Endothelial cell of umbilical vein (primary cell): ENCODE measurements at regions not wholly inside any gene's neighbourhood (a gene's known extent, or its start where the extent isn't known, plus 50 kb on each side); places are given as distances from the start of the nearest gene placed in this dataset.

Experiments used
- BruUV-seq: library from RNA; stranded (reverse); fragments of 400-500 nt; replicated peaks from 2 replicates; lab custom pipeline; 2021; lab: Mats Ljungman, UMichigan
- CTCF ChIA-PET: fragments of 300-600, 350-600 bp; sonication (Branson Sonifier 250); formaldehyde crosslinking; loops from one replicate; lab custom pipeline; 2021; ENCODE audit warnings: antibody characterized with exemption, inconsistent platforms; lab: Charles Lee
- POLR2A ChIA-PET: fragments of 300-600, 350-600 bp; sonication (Branson Sonifier 250); formaldehyde crosslinking; loops from one replicate; lab custom pipeline; 2021; ENCODE audit warnings: antibody characterized with exemption, inconsistent platforms; lab: Charles Lee
- DNase-seq: peaks from one replicate; pipeline ENCODE4 v3.0.0-alpha.2; 2011; ENCODE audit warnings: low read depth, low spot score
- FAIRE-seq: peaks from 2 replicates; lab custom pipeline; 2011; peaks lifted over from hg19 to GRCh38; lab: Jason Lieb, UNC
- H2AFZ ChIP-seq: 2 replicates; pipeline ENCODE4 v1.6.0; 2012; ENCODE audit warnings: low read depth, low read length, control low read depth, inconsistent platforms
- H3K27ac ChIP-seq: 2 replicates; pipeline ENCODE4 v1.5.1; 2011; ENCODE audit warnings: low read depth, mild to moderate bottlenecking, control low read depth, low read length, moderate library complexity; ENCODE audit not compliant: insufficient read depth
- H3K27me3 ChIP-seq, 2 experiments: 2 replicates each; pipeline versions ENCODE4 v1.6.0 to v1.6.1; 2011; ENCODE audit warnings: low read length in 2 of 2, mixed read lengths in 1 of 2; ENCODE audit not compliant: control insufficient read depth in 2 of 2, insufficient read depth in 2 of 2
- H3K36me3 ChIP-seq, 2 experiments: 2 replicates in 1 of 2; 3 replicates in 1 of 2; pipeline ENCODE4 v1.5.1; 2011; ENCODE audit warnings: low read length in 2 of 2, mild to moderate bottlenecking in 1 of 2, moderate library complexity in 1 of 2; ENCODE audit not compliant: control insufficient read depth in 2 of 2, insufficient read depth in 2 of 2; ENCODE audit errors: extremely low read depth in 1 of 2
- H3K4me1 ChIP-seq: 3 replicates; pipeline ENCODE4 v1.5.1; 2011; ENCODE audit warnings: mild to moderate bottlenecking, low read length; ENCODE audit not compliant: control insufficient read depth, insufficient read depth; ENCODE audit errors: extremely low read depth
- H3K4me2 ChIP-seq: 2 replicates; pipeline ENCODE4 v1.6.1; 2011; ENCODE audit warnings: low read length, control low read depth, mixed read lengths; ENCODE audit not compliant: insufficient read depth
- H3K4me3 ChIP-seq, 3 experiments: fragments of 200-600 bp in 1 of 3; sonication (generic), shearing (Covaris generic) in 1 of 3; replicated peaks in 1 of 3; 2 replicates each; pipeline ENCODE4 v1.5.1; 2011 to 2016; ENCODE audit warnings: control low read depth in 3 of 3, low read length in 3 of 3, mild to moderate bottlenecking in 2 of 3, inconsistent platforms in 1 of 3, low read depth in 1 of 3, moderate library complexity in 1 of 3; ENCODE audit not compliant: insufficient read depth in 1 of 3
- H3K79me2 ChIP-seq: 2 replicates; pipeline ENCODE4 v1.6.0; 2012; ENCODE audit warnings: low read length, inconsistent platforms; ENCODE audit not compliant: control insufficient read depth, insufficient read depth
- H3K9ac ChIP-seq: replicated peaks from 2 replicates; pipeline ENCODE3; 2011; ENCODE audit warnings: low read length, control low read depth; ENCODE audit not compliant: insufficient read depth; ENCODE audit errors: extremely low read depth
- H3K9me1 ChIP-seq: replicated peaks from 3 replicates; pipeline ENCODE4 v1.6.0; 2011; ENCODE audit warnings: mild to moderate bottlenecking, low read length; ENCODE audit not compliant: control insufficient read depth, insufficient read depth; ENCODE audit errors: extremely low read depth
- H3K9me3 ChIP-seq: replicated peaks from 2 replicates; pipeline ENCODE4 v1.5.1; 2012; ENCODE audit warnings: low read length, inconsistent platforms; ENCODE audit not compliant: control insufficient read depth, insufficient read depth
- H4K20me1 ChIP-seq: replicated peaks from 2 replicates; pipeline ENCODE3; 2011; ENCODE audit warnings: mild to moderate bottlenecking, low read length; ENCODE audit not compliant: control insufficient read depth, insufficient read depth; ENCODE audit errors: extremely low read depth
- CTCF ChIP-seq, 2 donors: IDR thresholded peaks; 1 replicate in 1 of 2; 2 replicates in 1 of 2; pipeline ENCODE4 v1.5.1; 2011; ENCODE audit warnings: low read length in 2 of 2, mild to moderate bottlenecking in 2 of 2, moderate library complexity in 2 of 2, control low read depth in 1 of 2, inconsistent platforms in 1 of 2, low read depth in 1 of 2; ENCODE audit not compliant: insufficient read depth in 1 of 2; ENCODE audit errors: extremely low read depth in 1 of 2
- FOS ChIP-seq: IDR thresholded peaks from 2 replicates; pipeline ENCODE4 v1.6.1; 2011; ENCODE audit warnings: mild to moderate bottlenecking, low read length, moderate library complexity, borderline replicate concordance; ENCODE audit not compliant: insufficient read depth
- GATA2 ChIP-seq: IDR thresholded peaks from 2 replicates; pipeline ENCODE4 v1.7.0; 2011; ENCODE audit warnings: low read depth, mild to moderate bottlenecking, moderate library complexity, mixed read lengths, low read length; ENCODE audit not compliant: insufficient read length, insufficient read depth
- JUN ChIP-seq: IDR thresholded peaks from 2 replicates; pipeline ENCODE4 v1.6.1; 2011; ENCODE audit warnings: borderline replicate concordance, low read depth; ENCODE audit not compliant: insufficient read length, insufficient read depth
- MAX ChIP-seq: IDR thresholded peaks from 2 replicates; pipeline ENCODE4 v1.6.1; 2011; ENCODE audit not compliant: insufficient read depth, insufficient read length
- MYC ChIP-seq: IDR thresholded peaks from one replicate; pipeline ENCODE4 v1.6.1; 2011; ENCODE audit warnings: mild to moderate bottlenecking, low read depth, low read length
- POLR2AphosphoS5 ChIP-seq: IDR thresholded peaks from 2 replicates; pipeline ENCODE4 v1.6.1; 2012; ENCODE audit warnings: low read depth, mild to moderate bottlenecking, control low read depth, low read length, moderate library complexity; ENCODE audit not compliant: insufficient read depth
- dilution Hi-C: fragments of 300-500 bp; cut with MboI; formaldehyde crosslinking; loops from one replicate; pipeline ENCODE4 v1.15.0; 2019; ENCODE audit warnings: low sequenced_read_pairs; ENCODE audit not compliant: extremely low pct_ligation_motif_present
- intact Hi-C: fragments of 100-400 bp; cut with micrococcal nuclease; formaldehyde crosslinking; loops from one replicate; pipeline ENCODE4 v1.10.0; 2022

GRCh38 chr19:29365836-29366417, 153.0 kb upstream of the UQCRFS1 start:
- no peaks in the 10 kb centered on the region for H4K20me1 ChIP-seq
- FAIRE-seq (no peak), DNase-seq (no peak)
- dilution Hi-C loops (no loop called here), intact Hi-C loops (no loop called here)
- H3K9ac ChIP-seq = no peak overlapping the region
- H3K4me3 ChIP-seq = no peak overlapping the region
- H3K79me2 ChIP-seq = no peaks in the 10 kb centered on the region
- H3K4me2 ChIP-seq = no peak overlapping the region
- no peak overlapping the region for H3K27ac ChIP-seq
- no peak overlapping the region for H2AFZ ChIP-seq
- no peak for TF ChIP-seq POLR2AphosphoS5
- no peak for TF ChIP-seq MAX
- TF ChIP-seq FOS = no peak
- TF ChIP-seq CTCF (IDR thresholded peaks at IDR 0.05; ENCODE audit: extremely low read depth in 1 of 2, insufficient read depth in 1 of 2, low read depth in 1 of 2, low read length in 2 of 2) = no peak
- TF ChIP-seq MYC = no peak
- no peak for TF ChIP-seq GATA2
- TF ChIP-seq JUN = no peak
- peaks cover 2% of the 10 kb centered on the region for H3K9me3 ChIP-seq
- no TSS peak for BruUV-seq
- ChIA-PET CTCF (no interaction called here), POLR2A (no interaction called here)
- H3K9me1 ChIP-seq = no peaks in the 10 kb centered on the region
- H3K4me1 ChIP-seq = no peaks in the 10 kb centered on the region
- no peaks in the 10 kb centered on the region for H3K27me3 ChIP-seq
- no peaks in the 10 kb centered on the region for H3K36me3 ChIP-seq
